WI38 (cell line): ENCODE measurements at regions not wholly inside any gene's neighbourhood (a gene's known extent, or its start where the extent isn't known, plus 50 kb on each side); places are given as distances from the start of the nearest gene placed in this dataset.

Experiments
- H3K4me3 ChIP-seq: 2 replicates; pipeline ENCODE4 v1.5.1; 2011; ENCODE audit warnings: low read depth, mild to moderate bottlenecking, control low read depth, low read length
- TF ChIP-seq, protein P1 (sequence below): IDR thresholded peaks from 2 replicates; pipeline ENCODE4 v1.5.1; 2012; ENCODE audit warnings: low read depth, mild to moderate bottlenecking, control low read depth, low read length

DNA sequence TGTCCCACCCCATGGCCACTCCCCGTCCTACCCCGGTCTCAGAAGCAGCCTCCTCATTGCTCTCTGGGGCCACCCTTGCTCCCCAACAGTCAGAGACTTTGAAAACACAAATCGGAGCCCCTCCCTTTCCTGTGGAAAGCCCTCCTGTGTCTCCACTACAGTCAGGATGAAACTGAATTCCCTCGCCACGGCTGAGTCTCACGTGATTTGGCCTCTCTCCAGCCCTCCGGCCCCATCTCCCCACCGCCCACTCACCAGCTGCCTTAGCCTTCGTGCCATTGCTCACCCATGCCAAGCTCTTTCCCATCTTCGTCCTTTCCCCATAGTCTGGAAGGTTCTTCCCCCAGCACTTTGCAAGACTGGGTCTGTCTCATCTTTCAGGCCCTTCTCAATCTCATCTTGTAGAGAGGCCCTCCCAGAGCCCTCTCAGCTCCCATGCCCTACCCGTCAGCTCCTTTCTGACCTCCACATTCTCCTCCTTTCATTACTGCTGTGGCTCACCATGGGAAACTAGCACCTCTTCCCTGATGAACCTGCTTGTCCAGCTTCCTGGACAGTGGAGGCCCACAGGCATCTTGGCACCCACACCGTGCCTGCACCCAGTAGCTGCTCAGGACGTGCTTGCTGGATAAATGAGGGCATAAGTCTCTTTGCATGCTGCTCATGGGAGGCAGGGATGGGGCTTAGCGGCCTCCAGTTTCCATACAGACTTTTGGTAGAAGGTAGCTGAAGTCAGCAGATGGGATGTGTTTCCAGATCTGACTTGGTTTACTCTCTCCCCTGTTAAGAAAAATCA, 126.4 kb upstream of the COL5A1 start:
- no peak overlapping the region for H3K4me3 ChIP-seq
- TF ChIP-seq, protein P1, sequence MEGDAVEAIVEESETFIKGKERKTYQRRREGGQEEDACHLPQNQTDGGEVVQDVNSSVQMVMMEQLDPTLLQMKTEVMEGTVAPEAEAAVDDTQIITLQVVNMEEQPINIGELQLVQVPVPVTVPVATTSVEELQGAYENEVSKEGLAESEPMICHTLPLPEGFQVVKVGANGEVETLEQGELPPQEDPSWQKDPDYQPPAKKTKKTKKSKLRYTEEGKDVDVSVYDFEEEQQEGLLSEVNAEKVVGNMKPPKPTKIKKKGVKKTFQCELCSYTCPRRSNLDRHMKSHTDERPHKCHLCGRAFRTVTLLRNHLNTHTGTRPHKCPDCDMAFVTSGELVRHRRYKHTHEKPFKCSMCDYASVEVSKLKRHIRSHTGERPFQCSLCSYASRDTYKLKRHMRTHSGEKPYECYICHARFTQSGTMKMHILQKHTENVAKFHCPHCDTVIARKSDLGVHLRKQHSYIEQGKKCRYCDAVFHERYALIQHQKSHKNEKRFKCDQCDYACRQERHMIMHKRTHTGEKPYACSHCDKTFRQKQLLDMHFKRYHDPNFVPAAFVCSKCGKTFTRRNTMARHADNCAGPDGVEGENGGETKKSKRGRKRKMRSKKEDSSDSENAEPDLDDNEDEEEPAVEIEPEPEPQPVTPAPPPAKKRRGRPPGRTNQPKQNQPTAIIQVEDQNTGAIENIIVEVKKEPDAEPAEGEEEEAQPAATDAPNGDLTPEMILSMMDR, result no peak

DNA sequence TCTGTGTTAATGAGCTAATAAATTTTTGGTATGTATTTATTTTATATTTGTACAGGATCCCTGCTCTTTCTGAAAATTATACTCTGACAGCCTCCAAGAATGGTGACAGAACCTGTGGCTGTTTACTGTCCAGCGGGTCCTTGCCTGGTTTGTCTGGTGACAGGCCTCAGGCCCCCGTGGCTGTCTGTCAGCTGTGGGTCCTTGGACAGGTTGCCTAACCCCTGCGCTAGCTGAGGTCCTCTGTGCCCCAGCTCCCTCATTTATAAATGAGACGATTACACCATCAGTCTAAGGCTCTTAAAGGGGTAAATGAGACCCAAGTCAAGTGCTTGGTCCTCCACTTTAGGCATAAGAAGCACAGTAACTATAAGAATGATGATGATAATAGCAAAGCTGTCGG, 125.1 kb upstream of the COL5A1 start:
- TF ChIP-seq, protein P1, result no peak
- no peak overlapping the region for H3K4me3 ChIP-seq

DNA sequence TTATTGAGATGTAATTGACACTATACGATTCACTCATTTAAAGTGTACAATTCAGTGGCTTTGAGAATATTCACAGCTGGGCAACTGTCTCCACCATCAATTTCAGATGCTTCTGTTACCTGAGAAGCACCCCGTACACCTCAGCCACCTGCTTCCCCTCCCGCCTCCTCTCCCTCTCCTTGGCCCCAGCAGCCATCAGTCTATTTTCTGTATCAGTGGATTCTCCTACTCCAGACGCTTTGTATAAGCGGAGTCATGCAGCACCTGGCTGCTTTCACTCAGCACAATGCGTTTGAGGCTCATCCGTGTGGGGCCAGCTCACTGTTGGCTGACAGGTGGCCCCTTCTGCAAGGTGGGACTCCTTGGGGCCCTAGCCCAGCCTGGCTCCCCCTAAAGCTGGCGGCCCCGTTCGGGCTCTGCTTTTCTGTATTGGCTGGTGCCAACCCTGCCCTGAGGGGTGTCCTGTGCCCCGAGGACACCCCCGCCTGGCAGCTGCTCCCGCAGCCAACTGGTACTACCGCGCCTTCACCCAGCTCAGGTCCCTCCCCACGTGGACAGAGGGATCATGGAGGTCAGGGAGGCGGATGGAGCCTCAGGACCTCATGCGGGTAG, 124.4 kb upstream of the COL5A1 start:
- TF ChIP-seq, protein P1, result no peak
- H3K4me3 ChIP-seq, result no peak overlapping the region

DNA sequence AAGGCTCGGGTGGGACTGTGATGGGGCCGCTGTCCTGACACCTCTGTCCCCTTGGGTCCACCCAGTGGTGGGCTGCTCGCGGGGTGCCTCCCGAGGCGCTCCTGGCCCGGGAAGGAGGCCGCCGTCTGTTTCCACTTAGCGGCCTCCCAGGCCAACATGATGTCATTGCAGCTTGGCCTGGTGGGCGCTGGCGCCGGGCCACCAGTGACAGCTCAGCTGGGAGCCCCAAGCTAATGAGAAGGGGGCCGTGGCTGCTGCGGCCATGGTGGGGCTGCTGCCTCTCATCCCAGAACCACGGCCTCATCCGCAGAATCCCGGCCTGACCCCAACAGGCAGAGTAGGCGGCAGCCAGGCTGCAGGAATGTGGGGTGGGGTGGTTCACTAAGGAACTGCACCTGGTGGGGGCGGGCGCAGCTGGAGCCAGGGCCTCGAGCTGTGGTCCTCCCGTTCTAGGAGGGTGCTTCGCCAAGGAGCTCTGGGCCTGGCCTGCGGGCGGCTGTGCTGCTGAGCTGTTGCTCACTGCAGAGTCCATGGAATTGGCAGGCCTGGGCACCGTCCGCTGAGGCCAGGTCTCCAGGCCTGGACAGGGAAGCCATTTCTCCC, 123.5 kb upstream of the COL5A1 start:
- TF ChIP-seq, protein P1, result no peak
- no peak overlapping the region for H3K4me3 ChIP-seq

DNA sequence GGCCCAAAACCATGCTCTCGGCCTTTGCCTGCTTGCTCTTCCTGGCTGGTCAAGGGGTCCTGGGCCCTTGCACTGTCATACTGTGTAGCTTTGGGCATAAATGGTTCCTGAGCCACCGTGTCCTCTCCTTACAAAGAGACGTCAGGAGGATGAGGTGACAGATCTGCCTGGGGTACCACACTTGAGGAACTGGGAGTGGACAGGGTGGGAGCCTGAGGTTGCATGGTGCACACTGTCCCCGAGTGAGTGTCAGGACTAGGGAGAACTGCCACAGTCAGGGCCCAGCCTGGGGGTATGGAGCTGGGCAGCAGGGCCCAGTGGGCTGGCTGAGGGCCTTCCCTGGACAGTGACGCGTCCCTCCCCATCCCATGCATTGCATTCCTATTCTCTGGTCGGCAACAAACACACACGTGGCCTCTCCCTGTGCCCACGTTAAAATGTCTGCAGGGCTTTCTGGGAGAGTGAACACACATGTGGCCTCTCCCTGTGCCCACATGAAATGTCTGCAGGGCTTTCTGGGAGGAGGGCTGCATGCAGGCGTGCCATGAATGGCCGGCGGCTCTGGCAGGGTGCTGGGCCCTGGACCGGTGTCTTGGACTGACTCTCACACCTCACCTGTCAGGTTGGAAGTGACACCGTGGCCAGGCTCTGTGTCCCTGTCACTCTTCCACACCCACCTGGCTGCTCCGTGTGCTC, 122.1 kb upstream of the COL5A1 start:
- TF ChIP-seq, protein P1, result no peak
- H3K4me3 ChIP-seq, result no peak overlapping the region

DNA sequence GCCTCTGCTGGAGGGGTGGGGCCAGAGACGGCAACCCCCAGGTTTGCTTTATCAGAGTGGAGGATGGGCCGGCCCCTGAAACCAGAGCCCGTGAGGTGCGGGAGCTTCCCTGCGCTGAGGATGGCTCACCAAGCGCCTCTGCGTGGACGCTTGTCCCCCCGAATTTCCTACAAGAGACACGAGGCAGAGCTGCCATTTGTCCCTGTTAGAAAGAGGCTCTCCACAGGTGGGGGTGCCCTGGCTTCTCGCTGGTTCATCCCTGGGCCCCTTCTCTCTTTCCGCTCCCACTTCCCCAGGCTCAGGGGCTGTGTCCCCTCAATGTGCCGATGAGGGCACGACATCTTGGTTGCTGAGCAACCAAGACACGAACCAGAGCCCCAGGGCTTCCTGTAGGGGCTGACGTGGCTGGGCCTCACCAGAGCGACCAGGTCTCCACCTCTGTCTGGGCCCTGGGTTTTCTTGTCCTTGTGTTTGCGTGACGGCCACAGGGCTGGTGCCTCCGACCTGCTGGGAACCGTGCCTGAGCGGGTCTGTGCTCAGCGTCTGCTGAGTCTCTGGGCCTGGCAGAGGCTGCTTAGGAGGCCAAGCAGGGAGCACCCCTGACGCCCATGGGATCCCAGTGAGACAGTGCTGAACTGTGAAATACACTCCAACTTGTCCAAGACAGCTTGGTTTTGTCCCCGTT, 119.6 kb upstream of the COL5A1 start:
- TF ChIP-seq, protein P1, result no peak
- no peak overlapping the region for H3K4me3 ChIP-seq
